ENCODE measurements at regions not wholly inside any gene's neighbourhood (a gene's known extent, or its start where the extent isn't known, plus 50 kb on each side); places are given as distances from the start of the nearest gene placed in this dataset.

DNA sequence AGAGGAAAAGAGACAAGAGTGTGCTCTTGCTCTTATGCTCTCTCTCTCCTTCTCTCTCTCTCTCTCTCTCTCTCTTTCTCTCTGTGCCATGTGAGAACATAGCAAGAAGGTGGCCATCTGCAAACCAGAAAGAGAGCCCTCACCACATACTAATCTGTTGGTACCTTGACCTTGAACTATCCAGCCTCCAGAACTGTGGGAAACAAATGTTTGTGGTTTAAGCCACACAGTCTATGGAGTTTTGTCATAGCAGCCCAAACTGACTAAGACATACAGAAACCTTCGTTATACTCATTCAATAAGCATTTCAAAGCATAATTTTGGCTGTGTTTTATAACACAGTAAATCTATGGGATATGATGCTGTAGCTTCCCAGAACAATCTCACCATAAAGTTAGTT is 56.4 kb upstream of the PLPP4 start:
- TF ChIP-seq GATA3 (IDR thresholded peaks at IDR 0.05; ENCODE audit: borderline replicate concordance) = no peak
- TF ChIP-seq, protein P1, sequence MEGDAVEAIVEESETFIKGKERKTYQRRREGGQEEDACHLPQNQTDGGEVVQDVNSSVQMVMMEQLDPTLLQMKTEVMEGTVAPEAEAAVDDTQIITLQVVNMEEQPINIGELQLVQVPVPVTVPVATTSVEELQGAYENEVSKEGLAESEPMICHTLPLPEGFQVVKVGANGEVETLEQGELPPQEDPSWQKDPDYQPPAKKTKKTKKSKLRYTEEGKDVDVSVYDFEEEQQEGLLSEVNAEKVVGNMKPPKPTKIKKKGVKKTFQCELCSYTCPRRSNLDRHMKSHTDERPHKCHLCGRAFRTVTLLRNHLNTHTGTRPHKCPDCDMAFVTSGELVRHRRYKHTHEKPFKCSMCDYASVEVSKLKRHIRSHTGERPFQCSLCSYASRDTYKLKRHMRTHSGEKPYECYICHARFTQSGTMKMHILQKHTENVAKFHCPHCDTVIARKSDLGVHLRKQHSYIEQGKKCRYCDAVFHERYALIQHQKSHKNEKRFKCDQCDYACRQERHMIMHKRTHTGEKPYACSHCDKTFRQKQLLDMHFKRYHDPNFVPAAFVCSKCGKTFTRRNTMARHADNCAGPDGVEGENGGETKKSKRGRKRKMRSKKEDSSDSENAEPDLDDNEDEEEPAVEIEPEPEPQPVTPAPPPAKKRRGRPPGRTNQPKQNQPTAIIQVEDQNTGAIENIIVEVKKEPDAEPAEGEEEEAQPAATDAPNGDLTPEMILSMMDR (IDR thresholded peaks at IDR 0.05) = no peak
- TF ChIP-seq POLR2A (IDR thresholded peaks at IDR 0.05; ENCODE audit: low read length) = no peak
- no peak for TF ChIP-seq HDAC2 (IDR thresholded peaks at IDR 0.05)
- TF ChIP-seq MYC (IDR thresholded peaks at IDR 0.05; ENCODE audit: borderline replicate concordance, low read length) = no peak
- TF ChIP-seq RCOR1 (IDR thresholded peaks at IDR 0.05; ENCODE audit: low read depth, low read length) = no peak
- no peak for TF ChIP-seq MAZ (IDR thresholded peaks at IDR 0.05; ENCODE audit: borderline replicate concordance, low read depth, low read length)
- TF ChIP-seq, protein P2, sequence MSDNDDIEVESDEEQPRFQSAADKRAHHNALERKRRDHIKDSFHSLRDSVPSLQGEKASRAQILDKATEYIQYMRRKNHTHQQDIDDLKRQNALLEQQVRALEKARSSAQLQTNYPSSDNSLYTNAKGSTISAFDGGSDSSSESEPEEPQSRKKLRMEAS (IDR thresholded peaks at IDR 0.05) = no peak
- no peak for TF ChIP-seq RFX5 (IDR thresholded peaks at IDR 0.05)
- TF ChIP-seq, protein P3, sequence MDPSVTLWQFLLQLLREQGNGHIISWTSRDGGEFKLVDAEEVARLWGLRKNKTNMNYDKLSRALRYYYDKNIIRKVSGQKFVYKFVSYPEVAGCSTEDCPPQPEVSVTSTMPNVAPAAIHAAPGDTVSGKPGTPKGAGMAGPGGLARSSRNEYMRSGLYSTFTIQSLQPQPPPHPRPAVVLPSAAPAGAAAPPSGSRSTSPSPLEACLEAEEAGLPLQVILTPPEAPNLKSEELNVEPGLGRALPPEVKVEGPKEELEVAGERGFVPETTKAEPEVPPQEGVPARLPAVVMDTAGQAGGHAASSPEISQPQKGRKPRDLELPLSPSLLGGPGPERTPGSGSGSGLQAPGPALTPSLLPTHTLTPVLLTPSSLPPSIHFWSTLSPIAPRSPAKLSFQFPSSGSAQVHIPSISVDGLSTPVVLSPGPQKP (IDR thresholded peaks at IDR 0.05; ENCODE audit: low read depth, low read length) = no peak
- TF ChIP-seq ZSCAN20 (CRISPR knock-in tag; IDR thresholded peaks at IDR 0.05) = no peak
- no peak for TF ChIP-seq SMC3 (IDR thresholded peaks at IDR 0.05)
- TF ChIP-seq EP300 (IDR thresholded peaks at IDR 0.05) = no peak
